Chondrocyte (in vitro differentiated cells): ENCODE measurements at regions not wholly inside any gene's neighbourhood (a gene's known extent, or its start where the extent isn't known, plus 50 kb on each side); places are given as distances from the start of the nearest gene placed in this dataset.

Source experiments
- DNase-seq: peaks from one replicate; pipeline ENCODE4 v3.0.0; 2021; ENCODE audit warnings: mixed read lengths, low spot score
- H3K27ac Mint-ChIP-seq: one replicate; pipeline ENCODE4 v1.8.0; 2021; ENCODE audit warnings: mild to moderate bottlenecking, moderate library complexity, mixed read lengths; ENCODE audit not compliant: unreplicated experiment
- H3K27me3 Mint-ChIP-seq: 2 replicates; pipeline ENCODE4 v1.8.0; 2021; ENCODE audit warnings: low read depth, mixed read lengths
- H3K36me3 Mint-ChIP-seq: 2 replicates; pipeline ENCODE4 v1.8.0; 2021; ENCODE audit warnings: low read depth, mixed read lengths
- H3K4me1 Mint-ChIP-seq: 2 replicates; pipeline ENCODE4 v1.8.0; 2021; ENCODE audit warnings: low read depth, mild to moderate bottlenecking, mixed read lengths
- H3K4me3 Mint-ChIP-seq: one replicate; pipeline ENCODE4 v1.8.0; 2021; ENCODE audit warnings: mild to moderate bottlenecking, moderate library complexity, mixed read lengths; ENCODE audit not compliant: unreplicated experiment
- H3K9me3 Mint-ChIP-seq: 2 replicates; pipeline ENCODE4 v1.8.0; 2021; ENCODE audit warnings: low read depth, mixed read lengths
- CTCF ChIP-seq: fragments of 200-600 bp; sonication (generic); IDR thresholded peaks from 2 replicates; pipeline ENCODE4 v1.5.0; 2021; ENCODE audit warnings: antibody characterized with exemption, mild to moderate bottlenecking, moderate library complexity

GRCh38 chr7:46682836-46683624, 762.0 kb upstream of the IGFBP3 start:
- H3K36me3 Mint-ChIP-seq, result peaks cover under 1% of the 10 kb centered on the region
- no peaks in the 10 kb centered on the region for H3K9me3 Mint-ChIP-seq
- no peak overlapping the region for H3K4me3 Mint-ChIP-seq
- TF ChIP-seq CTCF, result no peak
- H3K27ac Mint-ChIP-seq, result peak overlapping the region; percentile 79
- no peak for DNase-seq
- H3K27me3 Mint-ChIP-seq, result no peaks in the 10 kb centered on the region
- H3K4me1 Mint-ChIP-seq, result peaks cover 34% of the 10 kb centered on the region

- peaks cover 34% of the 10 kb centered on the region for H3K4me1 Mint-ChIP-seq
- H3K4me3 Mint-ChIP-seq, result no peak overlapping the region
- no peaks in the 10 kb centered on the region for H3K27me3 Mint-ChIP-seq
- H3K27ac Mint-ChIP-seq, result no peak overlapping the region
- no peak for DNase-seq
- TF ChIP-seq CTCF, result no peak
- H3K36me3 Mint-ChIP-seq, result no peaks in the 10 kb centered on the region
- H3K9me3 Mint-ChIP-seq, result no peaks in the 10 kb centered on the region
Measured at GRCh38 chr7:46681865-46682503, 760.9 kb upstream of the IGFBP3 start.

- DNase-seq, result no peak
- no peaks in the 10 kb centered on the region for H3K27me3 Mint-ChIP-seq
- no peak overlapping the region for H3K27ac Mint-ChIP-seq
- no peaks in the 10 kb centered on the region for H3K9me3 Mint-ChIP-seq
- no peak overlapping the region for H3K4me3 Mint-ChIP-seq
- H3K4me1 Mint-ChIP-seq, result peaks cover 34% of the 10 kb centered on the region
- TF ChIP-seq CTCF, result no peak
- H3K36me3 Mint-ChIP-seq, result no peaks in the 10 kb centered on the region
Measured at GRCh38 chr7:46680147-46680546, 759.1 kb upstream of the IGFBP3 start.

GRCh38 chr7:46679671-46680070, 758.6 kb upstream of the IGFBP3 start:
- no peak for DNase-seq
- Mint-ChIP-seq H3K9me3 (no peaks in the 10 kb centered on the region), H3K4me1 (peaks cover 34% of the 10 kb centered on the region), H3K27ac (no peak overlapping the region), H3K27me3 (no peaks in the 10 kb centered on the region), H3K4me3 (no peak overlapping the region), H3K36me3 (no peaks in the 10 kb centered on the region)
- TF ChIP-seq CTCF, result no peak

GRCh38 chr7:46678421-46678820, 757.3 kb upstream of the IGFBP3 start:
- H3K4me1 Mint-ChIP-seq, result peaks cover 25% of the 10 kb centered on the region
- H3K27ac Mint-ChIP-seq, result no peak overlapping the region
- H3K36me3 Mint-ChIP-seq, result no peaks in the 10 kb centered on the region
- no peak for DNase-seq
- H3K4me3 Mint-ChIP-seq, result no peak overlapping the region
- no peaks in the 10 kb centered on the region for H3K9me3 Mint-ChIP-seq
- no peak for TF ChIP-seq CTCF
- H3K27me3 Mint-ChIP-seq, result no peaks in the 10 kb centered on the region
